ENCODE measurements at regions not wholly inside any gene's neighbourhood (a gene's known extent, or its start where the extent isn't known, plus 50 kb on each side); places are given as distances from the start of the nearest gene placed in this dataset.
"Not testable (repeated sequence)": the region's sequence is repeated elsewhere in the genome, so short reads cannot be mapped to it uniquely, and the experiment has no call there.

DNA sequence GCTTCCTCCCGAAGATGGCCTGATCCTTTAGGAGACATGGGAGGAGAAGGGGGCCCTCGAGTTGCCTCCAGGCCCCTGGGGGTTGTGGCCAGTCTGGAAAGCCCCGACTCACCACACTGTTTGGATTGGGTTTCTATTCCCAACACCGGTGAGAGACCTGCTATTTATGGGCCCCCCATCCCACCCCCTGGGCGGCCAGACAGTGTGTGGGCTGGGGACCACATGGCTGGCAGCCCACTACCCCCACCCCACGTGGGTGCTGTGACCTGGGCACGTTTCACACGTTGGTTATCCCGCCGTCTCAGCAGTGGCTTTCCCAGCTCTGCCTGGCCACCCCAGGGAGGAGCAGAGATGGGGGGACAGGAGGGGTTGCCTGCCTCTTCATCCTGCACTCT lies 116.1 kb downstream of the VEGFA start:
- no peak for DNase-seq (ENCODE audit: low read depth)
- TF ChIP-seq, protein P1, sequence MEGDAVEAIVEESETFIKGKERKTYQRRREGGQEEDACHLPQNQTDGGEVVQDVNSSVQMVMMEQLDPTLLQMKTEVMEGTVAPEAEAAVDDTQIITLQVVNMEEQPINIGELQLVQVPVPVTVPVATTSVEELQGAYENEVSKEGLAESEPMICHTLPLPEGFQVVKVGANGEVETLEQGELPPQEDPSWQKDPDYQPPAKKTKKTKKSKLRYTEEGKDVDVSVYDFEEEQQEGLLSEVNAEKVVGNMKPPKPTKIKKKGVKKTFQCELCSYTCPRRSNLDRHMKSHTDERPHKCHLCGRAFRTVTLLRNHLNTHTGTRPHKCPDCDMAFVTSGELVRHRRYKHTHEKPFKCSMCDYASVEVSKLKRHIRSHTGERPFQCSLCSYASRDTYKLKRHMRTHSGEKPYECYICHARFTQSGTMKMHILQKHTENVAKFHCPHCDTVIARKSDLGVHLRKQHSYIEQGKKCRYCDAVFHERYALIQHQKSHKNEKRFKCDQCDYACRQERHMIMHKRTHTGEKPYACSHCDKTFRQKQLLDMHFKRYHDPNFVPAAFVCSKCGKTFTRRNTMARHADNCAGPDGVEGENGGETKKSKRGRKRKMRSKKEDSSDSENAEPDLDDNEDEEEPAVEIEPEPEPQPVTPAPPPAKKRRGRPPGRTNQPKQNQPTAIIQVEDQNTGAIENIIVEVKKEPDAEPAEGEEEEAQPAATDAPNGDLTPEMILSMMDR (IDR thresholded peaks at IDR 0.05; ENCODE audit: insufficient read depth, low read depth, low read length, missing control alignments) = no peak
- no peak overlapping the region for H3K4me3 ChIP-seq (ENCODE audit: low read length)

DNA sequence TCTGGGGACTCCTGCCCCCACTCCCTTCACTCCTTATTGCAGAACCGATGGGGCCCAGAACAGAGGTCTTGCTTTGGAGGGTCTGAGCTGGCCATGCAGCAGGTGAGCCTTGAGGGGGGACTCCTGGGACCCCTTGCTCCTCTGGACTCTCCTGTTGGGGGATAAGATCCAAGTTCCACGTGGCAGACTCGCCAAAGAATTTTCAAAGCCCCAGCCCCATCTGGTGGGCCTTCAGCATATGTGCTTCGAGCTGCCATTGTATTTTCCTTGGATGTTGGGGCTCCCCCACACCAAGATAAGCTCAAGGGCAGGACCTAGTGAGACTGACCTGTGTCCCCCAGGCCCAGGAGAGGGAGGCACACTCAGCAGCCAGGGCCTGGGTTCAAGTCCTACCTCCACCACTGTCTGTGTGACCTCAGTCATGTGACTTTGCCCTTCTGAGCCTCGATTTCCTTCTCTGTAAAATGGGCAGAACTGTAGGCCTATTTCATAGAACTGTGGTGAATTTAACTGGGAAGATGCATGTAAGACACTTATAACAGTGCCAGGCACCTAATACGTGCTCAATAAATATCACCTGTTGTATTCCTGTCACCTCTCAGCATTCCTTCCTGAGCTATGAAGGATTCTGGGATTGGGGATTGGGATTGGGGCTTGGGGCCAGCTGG lies 115.5 kb downstream of the VEGFA start:
- DNase-seq (ENCODE audit: low read depth) = no peak
- no peak overlapping the region for H3K4me3 ChIP-seq (ENCODE audit: low read length)
- TF ChIP-seq, protein P1 (IDR thresholded peaks at IDR 0.05; ENCODE audit: insufficient read depth, low read depth, low read length, missing control alignments) = no peak

DNA sequence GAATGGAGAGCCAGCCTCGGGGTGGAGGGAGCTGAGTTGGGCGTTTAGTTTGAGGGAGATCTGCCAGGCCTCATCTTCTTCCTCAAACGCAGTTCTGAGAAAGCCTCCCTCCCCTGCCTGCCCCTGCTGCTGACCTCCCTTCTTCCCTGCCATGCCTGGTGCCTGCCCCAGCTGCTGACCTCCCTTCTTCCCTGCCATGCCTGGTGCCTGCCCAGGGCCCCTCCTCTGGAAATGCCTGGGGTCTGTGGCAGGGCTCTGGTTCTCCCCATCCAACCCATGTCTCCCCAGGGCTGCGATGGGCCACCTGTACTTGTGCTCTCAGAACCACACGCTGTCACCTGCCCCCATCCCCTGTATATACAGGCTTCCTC lies 114.6 kb downstream of the VEGFA start:
- H3K4me3 ChIP-seq (ENCODE audit: low read length) = no peak overlapping the region
- no peak for DNase-seq (ENCODE audit: low read depth)
- TF ChIP-seq, protein P1 (IDR thresholded peaks at IDR 0.05; ENCODE audit: insufficient read depth, low read depth, low read length, missing control alignments) = no peak

DNA sequence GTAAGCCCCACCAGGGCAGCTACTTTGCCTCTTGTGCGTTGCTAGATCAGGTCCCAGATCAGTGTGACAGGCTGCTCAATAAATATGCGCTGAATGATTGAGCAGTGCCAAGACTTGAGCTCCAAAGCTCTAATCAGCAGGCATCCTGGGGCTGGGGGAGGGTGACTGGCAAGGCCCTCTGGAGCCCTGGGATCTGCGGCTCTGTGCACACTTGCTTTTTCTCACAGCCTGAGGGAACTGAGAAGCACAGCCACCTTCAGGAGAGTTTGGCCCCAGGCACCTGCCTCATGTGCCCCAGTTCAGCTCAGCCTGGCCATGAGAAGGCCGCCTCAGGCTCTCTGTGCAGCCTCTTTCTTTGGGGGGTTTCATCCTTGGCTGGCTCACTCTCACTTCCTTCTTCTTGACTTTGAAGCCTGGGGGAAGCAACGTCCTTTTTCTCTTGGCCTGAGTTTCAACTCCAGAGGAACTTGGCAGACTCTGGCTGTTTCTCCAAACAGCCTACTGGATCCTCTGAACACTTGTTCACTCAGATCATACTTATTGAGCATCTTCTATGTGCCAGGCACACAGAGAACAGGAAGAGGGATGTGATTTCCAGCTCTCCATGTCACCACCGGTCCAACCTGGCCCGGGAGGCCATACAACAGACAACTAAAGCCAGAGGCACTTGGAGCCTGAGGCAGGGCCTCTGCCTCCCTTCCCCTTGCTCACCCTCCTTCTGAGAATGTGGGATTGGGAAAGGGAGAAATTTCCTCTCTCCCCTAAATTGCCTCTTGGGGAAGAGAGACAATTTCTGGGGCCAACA lies 114.0 kb downstream of the VEGFA start:
- no peak for DNase-seq (ENCODE audit: low read depth)
- H3K4me3 ChIP-seq (ENCODE audit: low read length) = no peak overlapping the region
- TF ChIP-seq, protein P1 (IDR thresholded peaks at IDR 0.05; ENCODE audit: insufficient read depth, low read depth, low read length, missing control alignments) = no peak

DNA sequence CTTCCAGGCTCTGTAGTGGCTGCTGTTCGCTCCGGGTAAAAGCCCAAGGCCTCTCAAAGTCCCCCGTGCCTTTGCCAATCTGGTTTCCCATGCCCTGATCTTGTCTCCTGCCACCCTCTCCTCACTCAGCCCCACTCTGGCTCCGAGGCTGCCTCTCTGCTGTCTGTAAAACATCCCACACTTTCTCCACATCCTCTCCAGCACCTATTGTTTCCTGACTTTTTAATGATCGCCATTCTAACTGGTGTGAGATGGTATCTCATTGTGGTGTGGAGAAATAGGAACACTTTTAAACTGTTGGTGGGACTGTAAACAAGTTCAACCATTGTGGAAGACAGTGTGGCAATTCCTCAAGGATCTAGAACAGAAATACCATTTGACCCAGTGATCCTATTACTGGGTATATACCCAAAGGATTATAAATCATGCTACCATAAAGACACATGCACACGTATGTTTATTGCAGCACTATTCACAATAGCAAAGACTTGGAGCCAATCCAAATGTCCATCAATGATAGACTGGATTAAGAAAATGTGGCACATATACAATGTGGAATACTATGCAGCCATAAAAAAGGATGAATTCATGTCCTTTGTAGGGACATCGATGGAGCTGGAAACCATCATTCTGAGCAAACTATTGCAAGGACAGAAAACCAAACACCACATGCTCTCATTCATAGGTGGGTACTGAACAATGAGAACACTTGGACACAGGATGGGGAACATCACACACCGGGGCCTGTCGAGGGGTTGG lies 112.9 kb downstream of the VEGFA start:
- H3K4me3 ChIP-seq (ENCODE audit: low read length); DNase-seq (ENCODE audit: low read depth): not testable (repeated sequence)

DNA sequence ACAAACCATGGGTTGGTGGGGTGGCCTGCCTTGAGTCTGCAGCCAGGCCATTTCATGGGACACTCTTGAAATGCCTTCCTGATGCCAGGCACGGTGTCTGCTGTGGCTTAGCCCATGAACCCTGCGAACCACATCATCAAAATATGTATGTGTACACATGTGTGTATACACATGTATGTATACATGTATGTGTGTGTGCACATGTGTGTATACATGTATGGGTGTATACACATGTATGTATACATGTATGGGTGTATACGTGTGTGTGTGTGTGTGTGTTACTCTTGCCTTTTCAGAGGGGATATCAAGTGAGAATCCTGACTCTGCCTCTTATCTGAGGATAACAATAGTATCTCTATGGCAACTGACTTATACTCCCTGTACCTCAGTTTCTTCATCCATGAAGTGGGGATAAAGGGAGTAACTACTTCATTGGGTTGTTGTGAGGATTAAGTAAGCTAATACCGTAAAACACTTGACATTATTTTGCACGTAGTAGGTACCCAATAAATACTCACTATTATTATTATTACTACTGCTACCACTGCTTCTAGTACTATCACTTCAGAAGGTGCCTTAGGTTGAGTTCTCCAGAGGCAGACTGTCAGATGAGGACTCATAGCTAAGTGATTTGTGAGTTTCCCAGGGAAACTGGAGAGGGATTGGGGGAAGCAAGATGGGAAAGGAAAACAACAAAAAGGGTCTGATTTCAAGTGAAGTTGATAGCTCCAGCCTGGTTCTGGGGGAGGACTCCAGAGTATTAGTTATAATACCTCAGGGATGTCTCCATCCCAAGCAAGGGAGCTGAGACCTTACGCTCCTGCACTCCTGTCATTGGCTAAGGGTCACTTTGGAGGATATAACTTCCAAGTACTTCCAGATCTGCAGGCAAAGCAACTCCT lies 110.5 kb downstream of the VEGFA start:
- TF ChIP-seq, protein P1 (IDR thresholded peaks at IDR 0.05; ENCODE audit: insufficient read depth, low read depth, low read length, missing control alignments) = no peak
- no peak for DNase-seq (ENCODE audit: low read depth)
- no peak overlapping the region for H3K4me3 ChIP-seq (ENCODE audit: low read length)

Data from epithelial cell of esophagus (primary cell).